Suppressor macrophage (primary cell): ENCODE measurements at regions not wholly inside any gene's neighbourhood (a gene's known extent, or its start where the extent isn't known, plus 50 kb on each side); places are given as distances from the start of the nearest gene placed in this dataset.
"Not testable (repeated sequence)": the region's sequence is repeated elsewhere in the genome, so short reads cannot be mapped to it uniquely, and the experiment has no call there.

ENCODE experiments used
- DNase-seq, 4 experiments: peaks; one replicate each; pipeline ENCODE4 v3.0.0-alpha.2; 2020 to 2022

DNA sequence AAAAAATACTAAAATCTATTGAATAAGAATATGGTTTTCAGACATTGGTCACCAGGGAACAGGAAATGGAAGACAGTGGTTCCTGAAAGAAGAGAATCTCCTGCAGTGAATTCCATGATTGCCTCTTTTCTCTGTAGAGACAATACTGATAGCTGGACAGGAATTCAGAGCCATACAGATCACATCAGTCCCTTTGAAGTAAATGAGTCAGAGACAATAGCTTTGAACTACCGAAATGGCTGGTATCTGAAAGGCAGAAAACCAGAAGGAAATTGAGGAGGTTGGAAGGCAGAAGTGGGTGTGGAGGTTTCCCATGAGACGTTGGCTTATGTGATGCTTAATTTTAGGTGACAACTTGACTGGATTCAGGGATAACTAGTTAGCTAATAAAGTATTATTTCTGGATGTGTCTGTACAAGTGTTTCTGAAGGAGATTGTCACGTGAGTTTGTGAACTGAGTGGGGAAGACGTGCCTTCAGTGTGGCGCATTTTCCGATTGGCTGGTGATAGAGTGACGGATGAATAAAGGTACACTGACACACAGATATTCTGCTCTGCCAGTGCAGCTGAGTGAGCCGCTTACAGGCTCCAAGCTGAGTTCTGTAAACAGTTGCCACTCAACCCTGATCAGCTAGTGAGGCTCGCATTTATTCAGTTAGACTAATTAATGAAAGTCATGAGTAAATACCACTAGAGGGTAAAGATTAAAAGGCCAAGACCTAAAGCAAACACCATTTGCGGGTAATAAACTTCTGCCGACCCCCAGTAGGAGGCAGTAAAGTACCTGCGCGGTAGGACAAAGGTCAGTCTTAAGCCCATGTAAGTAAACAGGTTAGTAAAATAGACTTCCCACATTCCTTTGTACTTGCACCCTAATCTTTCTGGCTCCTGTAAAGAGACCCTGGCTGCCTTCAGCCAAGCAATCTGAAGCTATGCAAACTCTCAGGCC is 1298.6 kb downstream of the SI start:
- no peak for DNase-seq

DNA sequence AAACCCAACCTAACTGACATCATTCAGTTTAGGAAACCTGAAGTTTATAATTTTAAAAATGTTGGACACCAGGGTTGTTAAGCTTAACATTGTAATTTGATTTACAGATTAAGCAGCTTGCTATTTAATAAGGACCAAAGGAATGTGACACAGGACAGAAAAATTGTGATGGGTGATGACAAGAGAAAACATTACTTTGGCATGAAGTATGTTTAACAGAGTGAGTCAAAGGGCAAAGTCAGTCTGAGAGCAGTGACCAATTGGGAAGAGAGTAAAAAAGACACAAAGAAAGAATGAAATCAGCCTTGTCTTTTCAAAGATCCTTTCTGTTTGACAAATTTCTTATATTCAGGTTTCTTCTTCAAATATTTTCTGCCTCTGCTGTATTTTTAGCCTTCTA is 1301.6 kb downstream of the SI start:
- DNase-seq, result no peak

DNA sequence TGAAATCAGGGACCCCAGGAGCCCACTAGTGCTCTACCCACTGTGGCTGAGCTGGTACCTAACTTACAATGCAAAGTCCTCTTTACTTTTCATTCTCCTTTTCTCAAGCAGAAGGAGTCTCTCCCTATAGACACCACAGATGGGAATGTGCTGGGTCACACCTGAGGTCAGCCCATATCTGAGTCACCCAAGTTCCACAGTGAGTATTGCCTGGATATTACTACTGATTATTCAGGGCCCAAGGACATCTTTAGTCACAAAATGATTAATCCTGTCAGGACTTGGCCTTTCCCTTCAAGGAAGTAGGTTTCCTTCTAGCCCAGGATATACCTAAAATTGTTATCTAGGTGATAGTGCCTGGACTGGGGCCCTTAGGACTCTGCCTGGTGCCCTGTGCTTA is 1305.2 kb downstream of the SI start:
- no peak for DNase-seq

DNA sequence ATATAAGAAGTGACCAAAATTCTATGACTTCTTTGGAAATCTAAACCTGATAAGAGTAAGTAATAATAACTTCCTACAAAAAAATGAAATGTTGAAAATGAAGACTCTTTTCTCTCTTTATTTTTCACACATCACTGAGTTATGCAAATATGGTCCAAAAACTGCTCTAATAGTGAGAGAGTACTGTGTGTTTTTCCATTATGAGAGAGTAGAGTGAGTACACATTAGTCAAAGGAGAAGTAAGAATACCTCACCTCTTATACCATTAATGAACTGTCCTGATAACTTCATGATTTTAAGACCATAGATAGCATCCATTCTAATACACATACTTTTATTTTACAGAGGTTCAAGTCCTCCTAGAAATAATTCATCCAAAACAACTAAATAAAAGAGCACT is 1310.2 kb downstream of the SI start:
- DNase-seq, result no peak

DNA sequence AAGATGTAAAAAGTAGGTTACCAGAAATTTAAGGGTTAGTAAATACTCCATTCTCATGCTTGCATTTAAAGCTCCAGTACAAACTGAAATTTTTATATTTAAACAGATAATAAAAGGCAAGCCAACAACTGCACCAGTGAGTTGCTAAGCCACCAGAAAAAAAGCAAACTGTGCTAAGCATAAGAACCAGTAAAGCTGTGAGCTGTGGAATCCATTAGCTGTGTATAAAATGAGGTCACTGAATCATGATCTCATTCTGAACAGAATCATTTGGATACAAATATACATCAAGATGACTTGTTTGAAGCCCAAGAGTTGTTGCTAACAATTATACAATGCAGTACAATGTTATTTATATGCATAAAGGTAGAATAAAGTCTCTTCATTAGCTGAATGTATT is 1312.2 kb downstream of the SI start:
- no peak for DNase-seq

DNA sequence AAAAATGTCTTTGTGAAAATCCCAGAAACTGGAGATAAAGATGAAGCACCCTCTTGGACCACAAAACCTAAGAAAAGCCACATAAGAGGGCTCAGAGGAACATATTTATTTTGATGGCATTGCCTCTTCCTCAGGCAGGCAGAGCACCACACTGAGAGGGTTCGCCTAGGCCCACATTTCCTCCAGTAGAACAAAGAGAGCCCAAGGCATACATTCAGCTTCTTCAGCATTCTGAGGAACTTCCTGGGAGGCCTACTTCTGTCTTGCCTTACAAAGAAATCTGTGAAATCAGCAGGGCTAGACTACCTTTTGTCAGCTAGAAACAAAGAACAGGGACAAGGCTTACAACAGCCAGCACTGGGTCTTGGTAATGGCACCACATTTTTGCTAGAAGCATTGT is 1325.3 kb downstream of the SI start:
- no peak for DNase-seq

DNA sequence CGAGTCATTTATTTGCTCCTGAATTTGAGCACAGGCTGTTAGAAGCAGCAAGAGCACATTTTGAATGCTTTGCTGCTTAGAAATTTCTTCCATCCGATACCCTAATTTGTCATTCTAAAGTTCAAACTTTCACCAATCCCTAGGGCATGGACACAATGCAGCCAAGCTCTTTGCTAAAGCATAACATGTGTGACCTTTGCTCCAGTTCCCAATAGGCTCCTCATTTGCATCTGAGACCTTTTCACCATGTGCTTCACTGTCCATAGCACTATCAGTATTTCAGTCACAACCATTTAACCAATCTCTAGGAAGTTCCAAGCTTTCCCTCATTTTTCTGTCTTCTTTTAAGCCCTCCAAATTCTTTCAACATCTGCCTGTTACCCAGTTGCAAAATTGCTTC is 1333.1 kb downstream of the SI start:
- no peak for DNase-seq

DNA sequence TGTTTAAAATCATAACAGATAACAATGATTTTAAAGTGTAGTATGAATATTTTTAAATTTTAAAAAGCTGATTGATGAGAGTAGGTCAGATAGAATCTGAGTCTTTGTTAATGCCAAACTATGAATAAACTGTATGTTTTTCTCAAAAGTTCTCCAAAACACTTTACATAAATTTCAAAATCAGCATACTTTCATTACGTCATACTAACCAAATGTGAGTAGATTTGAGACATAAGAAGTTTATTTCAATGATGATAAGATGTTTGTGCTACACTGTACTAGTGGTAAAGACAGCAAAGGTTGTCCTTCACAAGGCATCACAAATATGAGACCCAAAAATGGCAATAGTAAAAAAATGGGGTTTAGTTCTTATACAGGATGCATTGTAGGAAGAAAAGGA is 1342.9 kb downstream of the SI start:
- no peak for DNase-seq

DNA sequence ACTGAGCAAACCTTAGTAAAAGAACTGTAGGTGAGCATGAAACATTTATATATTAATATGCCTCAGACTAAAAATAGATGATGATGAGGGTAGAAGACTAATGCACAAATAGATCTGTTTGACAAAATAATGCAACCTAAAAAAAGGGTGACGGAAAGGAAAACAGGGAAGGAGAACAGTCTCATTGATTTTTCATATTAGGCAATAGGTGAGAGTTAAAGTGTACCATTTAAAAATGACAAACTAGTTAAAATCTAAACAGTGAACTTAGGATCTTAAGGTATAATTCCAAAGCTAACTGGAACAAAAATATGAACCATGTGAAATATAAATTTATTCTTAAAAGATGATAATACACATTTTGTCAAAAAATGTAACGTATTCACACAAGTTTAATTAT is 1347.6 kb downstream of the SI start:
- no peak for DNase-seq

DNA sequence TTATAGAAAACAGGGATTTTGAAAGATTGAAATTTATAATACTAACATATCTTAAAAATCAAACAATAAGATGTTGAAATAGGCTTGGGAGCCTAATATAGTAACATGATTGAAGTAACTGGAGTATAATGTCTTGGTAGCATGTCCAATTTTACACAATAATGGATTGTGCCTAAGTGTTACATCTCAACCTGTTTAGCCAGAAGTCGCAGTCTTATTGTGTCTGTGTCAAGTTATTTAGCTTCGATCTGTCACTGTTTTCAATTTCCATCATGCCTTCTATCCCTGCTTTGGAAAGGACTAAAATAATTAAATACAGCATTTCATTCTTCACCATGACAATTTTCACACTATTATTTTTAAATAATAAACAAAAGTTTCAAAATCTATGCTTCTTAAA is 1352.2 kb downstream of the SI start:
- DNase-seq, result no peak

DNA sequence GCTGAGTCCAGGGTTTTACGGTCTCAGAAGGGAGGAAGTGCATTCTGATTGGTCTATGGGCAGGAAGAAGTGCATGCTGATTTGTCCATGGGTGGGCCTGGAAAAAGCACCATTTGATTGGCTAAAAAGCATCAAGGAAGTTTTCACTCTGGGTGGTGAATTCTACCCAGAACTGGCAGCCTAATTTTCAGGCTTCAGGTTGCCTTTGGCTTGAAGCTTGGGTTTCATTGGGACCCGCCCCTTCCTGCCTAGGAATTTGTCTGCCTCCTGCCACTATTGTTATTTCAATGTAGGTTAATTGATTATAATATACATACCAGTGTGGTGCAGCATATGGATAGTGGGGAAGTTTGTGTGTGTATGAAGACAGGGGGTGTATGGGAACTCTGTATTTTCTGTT is 1355.9 kb downstream of the SI start:
- DNase-seq, result no peak

DNA sequence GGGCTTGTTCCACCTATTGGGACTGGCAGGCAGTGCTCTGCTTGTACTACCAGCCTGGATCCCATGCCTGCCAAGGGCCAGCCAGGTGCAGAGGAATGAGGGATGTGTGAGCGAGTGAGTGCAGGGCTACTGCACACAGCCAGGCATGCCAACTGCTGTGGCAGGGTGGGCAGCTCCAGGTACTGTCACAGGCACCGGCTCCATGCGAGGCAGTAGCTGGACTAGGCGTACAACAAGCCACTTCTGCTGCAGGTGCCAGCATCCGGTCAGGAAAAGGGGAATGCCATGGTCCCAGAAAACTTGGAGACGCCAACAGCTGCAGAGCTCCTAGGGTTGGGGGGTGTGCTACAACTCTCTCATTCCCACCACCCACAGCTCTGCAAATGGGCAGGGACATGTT is 1356.7 kb downstream of the SI start:
- no peak for DNase-seq

DNA sequence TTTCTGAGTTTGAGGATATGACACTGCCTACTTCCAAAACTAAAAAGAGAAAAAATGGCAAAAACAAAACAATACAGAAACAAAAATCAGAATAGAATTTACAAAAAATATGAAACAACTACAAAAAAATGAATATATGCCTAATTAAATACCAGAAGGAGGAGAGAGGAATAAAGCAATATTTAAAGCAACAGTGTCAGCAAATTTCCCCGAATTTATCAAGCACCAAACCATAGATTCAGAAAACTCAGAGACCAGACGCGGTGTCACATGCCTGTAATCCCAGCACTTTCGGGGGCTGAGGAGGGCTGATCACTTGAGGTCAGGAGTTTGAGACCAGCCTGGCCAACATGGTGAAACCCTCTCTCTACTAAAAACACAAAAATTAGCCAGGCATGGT is 1360.9 kb downstream of the SI start:
- no peak for DNase-seq

DNA sequence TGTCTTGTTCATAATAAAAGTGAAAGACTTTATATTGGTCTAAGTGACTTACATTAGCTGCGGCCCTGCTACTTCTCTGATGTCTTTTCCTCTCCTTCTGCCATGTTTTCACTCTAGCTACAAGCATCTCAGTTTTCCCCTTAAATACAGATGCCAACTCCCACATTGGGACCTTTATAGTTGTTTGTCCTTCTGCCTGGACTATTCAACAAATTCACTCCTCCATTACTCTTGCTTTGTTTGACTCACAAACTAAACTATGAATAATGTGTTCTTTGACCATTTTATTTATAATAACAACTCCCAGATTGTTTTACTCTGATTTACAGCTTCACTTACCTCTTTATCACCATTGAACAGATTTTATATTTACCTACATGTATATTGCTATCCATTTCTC is 1369.9 kb downstream of the SI start:
- no peak for DNase-seq

DNA sequence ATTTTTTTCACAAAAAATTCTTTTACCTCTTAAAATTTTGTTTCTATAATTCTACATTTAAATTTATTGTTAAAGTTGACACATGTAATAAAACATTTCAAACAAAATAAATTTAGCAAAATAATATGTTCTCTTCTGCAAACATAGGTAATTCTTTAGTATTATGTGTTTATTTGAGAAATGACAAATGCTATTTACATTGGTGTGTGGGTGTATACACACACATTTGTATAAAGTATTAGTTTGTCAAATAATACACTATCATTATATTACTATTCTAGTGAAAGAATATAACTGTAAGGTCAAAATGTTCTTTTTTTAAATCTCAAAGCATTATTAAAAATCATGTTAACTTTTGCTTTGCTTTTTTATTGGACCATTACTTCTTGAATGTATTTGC is 1370.6 kb downstream of the SI start:
- no peak for DNase-seq

DNA sequence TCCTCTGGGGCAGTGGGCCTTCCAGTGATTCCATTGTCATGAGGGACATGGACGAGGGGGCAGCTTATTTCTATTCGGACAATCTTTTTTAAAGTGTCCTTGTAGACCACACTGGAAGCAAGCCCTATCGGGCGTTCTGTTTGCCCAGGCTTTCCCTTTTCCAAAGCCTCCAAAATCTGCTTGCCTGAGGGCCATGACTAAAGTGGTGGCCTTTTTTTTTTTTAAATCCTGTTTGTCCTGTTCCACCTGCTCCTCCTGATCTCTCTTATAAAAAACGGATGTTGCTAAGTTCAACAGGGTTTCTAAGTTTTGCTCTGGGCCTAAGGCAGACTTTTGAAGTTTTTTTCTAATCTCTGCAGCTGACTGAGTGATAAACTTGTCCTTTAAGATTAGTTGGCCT is 1380.1 kb downstream of the SI start:
- DNase-seq, result not testable (repeated sequence)

DNA sequence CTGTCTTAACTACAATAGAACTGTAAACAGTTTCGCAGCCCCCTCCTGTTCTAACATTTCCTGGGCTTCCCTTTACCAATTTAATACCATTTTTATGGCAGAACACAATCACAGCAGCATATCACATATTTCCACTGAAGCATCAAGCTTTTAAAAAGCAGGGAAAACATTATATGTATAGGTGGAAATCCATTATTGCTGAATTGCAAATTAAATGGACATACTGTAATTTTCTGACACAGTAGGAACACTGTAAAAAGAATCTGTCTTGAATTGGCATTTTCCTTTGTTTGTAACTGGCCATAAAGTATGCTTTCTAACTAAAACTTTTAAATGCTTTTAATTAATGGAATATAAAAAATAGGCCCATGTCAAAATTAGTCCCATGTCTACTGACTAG is 1385.8 kb downstream of the SI start:
- DNase-seq, result no peak

DNA sequence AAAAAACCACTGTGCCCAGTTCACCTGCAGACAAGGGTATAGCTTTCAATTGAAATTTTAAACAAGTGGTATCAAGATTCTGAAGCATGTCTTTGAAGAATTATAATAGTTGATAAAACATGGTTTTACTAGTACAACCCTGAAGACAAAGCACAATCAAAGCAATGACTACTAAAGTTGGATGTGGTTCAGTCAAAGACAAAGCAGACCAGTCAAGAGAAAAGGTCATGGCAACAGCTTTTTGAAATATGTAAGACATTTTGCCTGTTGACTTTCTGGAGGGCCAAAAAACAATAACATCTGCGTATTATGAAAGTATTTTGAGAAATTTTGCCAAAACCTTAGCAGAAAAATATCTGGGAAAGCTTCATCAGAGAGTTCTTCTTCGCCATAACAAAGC is 1393.6 kb downstream of the SI start:
- DNase-seq, result no peak

DNA sequence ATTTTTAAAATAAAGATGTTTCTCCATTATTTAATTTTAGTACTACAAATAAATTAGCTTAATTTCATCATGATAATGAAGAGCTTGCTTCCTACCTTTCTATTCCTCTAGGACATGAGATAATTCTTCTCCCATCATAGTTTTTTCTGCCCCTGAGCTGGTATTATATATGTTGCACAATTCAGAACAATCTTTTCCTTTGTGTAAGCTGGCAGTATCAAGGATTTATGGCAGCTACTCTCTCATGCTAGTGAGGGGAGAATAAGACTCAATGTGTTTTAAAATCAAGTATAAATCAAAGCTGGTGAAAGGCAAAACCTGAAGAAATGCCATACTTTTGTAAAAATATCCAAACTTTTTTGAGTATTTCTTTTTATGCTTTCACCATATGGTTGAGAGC is 1405.3 kb downstream of the SI start:
- no peak for DNase-seq

DNA sequence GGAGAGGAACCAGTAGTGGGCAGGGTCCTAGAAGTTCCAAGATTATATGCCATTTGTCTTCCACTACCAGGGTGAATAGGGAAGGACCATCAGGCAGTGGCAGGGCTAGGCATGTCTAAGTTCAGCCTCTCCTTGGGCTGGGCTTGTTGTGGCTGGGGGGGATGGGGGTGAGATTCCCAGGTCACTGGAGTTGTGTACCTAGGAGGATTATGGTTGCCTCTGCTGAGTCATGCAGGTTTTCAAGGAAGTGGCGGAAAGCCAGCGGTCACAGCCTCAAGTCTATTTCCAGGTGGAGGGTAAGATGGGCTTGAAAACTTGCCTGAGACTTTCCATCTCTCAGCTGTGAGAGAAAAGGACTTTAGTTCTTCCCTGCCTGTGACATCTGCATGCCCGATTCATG is 1407.1 kb downstream of the SI start:
- no peak for DNase-seq

DNA sequence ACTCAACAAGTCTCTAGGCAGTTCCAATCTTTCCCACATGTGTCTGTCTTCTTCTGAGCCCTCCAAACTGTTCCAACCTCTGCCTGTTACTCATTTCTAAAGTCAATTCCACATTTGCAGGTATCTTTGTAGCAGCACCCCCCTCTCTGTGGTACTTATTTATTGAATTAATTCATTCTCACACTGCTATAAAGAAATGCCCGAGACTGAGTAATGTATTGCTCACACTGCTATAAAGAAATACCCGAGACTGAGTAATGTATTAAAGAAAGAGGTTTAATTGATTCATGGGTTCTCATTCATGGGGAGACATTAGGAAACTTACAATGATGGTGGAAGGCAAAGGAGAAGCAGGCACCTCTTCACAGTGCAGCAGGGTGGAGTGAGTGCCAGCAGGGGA is 1413.8 kb downstream of the SI start:
- DNase-seq, result no peak

DNA sequence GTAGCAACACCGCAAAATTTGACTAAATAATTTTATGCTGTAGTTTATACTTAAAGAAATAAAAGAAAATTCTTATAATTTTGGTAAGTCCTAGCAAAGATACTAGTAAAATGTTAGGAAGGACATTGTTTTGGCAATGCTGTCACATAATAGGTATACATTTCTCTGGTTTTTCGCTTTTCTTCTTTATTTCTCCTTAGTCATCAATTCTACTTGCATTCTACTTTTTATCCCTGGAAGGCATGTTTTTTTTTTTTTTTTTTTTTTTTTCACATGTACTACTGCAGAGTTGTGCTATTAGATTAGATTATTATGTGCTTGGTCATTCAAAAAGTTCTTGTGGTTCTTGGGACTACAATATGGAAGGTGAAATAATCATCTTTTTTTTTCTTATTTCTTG is 1421.2 kb downstream of the SI start:
- DNase-seq, result no peak

DNA sequence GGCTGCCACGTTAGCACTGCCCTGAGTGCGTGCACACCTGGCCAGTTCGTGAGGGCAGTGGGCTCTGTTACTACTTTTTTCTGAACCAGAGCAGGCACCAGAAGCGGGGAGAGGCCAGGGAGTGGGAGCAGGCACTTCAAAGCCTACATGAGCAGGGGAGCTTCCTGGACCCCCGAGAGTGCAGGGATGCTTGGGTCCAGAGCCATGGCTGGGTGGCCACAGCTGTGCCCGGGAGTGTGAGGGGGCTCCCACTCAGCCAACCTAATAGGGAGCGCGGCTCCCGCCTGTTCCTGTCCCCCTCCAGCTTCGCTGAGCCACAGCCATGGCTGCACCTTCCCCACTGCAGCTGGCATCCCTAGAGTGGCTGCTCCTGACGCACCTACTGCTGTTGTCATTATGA is 1423.3 kb downstream of the SI start:
- no peak for DNase-seq

DNA sequence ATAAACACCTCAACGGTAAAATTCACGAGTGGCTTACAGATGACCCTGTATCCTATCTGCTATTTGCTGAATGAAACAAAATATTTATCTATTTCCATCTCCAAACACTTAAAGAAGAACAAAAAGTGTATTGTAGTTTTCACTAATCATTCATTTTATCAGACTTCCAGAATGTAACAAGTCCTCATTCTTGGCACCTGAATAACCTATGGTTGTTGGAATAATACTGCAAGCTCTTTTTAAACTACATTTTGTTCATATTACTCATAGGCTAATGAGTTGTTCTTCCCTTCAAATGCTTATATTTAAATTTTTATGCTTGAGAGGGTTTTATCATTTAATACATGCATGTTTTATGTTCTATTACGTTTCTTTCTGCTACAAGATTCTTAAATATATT is 1434.1 kb downstream of the SI start:
- DNase-seq, result no peak

DNA sequence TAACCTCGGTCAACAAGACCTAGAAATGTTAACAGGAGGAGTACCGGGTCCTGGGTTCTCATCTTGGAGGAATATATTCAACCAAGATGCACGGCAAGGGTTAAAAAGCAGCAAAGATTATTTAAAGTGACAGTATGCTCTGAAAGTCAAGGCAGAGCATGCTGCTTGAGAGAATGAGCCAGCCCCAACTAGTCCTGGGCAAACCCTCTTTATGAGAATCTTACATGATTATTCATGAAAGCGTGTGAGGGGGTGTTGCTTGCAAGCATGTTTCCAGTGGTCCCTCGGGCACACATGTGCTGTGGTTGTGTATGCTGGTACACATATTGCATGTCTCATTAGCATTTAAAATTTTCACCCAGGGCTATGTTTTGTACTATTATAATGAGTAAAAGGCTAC is 1445.6 kb downstream of the SI start:
- DNase-seq, result no peak
